GM12865 (cell line): ENCODE measurements at regions not wholly inside any gene's neighbourhood (a gene's known extent, or its start where the extent isn't known, plus 50 kb on each side); places are given as distances from the start of the nearest gene placed in this dataset.

Experiments used
- DNase-seq: peaks from one replicate; pipeline ENCODE4 v3.0.0; 2010; ENCODE audit warnings: low read depth
- H3K4me3 ChIP-seq: 2 replicates; pipeline ENCODE4 v1.5.1; 2011; ENCODE audit warnings: mild to moderate bottlenecking, low read depth, low read length, control low read depth
- CTCF ChIP-seq: IDR thresholded peaks from 2 replicates; pipeline ENCODE4 v1.5.1; 2011; ENCODE audit warnings: low read length, control low read depth, low read depth, inconsistent platforms; ENCODE audit not compliant: insufficient read depth; ENCODE audit errors: missing control alignments

- TF ChIP-seq CTCF = no peak
- H3K4me3 ChIP-seq = no peak overlapping the region
- no peak for DNase-seq
Measured at GRCh38 chr7:122206985-122207384, 62.9 kb upstream of the AASS start.

DNA sequence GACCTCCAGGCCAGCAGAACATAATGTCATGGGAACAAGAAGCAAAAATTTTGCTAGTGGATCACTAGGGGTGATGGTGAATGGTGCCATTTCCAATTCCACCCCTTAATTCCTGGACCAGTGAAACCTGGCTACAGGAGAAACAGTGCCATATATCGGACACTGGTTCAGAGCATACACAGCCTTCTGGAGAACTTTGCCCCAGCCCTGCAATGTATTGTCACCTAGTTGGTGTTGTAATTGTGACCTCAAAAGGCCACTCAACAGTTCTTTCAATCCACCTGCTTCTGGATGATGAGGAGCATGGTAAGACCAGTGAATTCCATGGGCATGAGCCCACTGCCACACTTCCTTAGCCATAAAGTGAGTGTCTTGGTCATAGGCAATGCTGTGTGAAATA is 59.8 kb upstream of the AASS start:
- H3K4me3 ChIP-seq = no peak overlapping the region
- no peak for DNase-seq
- no peak for TF ChIP-seq CTCF

DNA sequence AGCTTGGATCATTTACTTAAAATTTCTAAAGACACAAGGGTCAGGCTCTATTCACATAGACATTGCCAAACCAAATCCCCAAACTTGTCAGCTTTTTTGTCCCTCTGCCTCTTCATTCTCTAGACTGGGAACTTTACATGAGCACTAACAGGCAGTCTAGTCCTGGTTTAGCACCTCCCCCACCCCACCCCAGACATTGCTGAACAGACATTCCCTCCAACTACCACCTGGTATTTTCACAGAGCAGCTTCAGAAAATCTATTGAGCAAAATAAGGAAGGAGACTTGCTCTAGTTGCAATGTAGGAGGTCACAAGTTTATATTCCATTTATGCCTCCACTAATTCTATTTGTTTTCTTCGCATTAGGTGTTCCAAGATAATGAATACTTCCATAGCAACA is 56.8 kb upstream of the AASS start:
- TF ChIP-seq CTCF = no peak
- no peak for DNase-seq
- no peak overlapping the region for H3K4me3 ChIP-seq

DNA sequence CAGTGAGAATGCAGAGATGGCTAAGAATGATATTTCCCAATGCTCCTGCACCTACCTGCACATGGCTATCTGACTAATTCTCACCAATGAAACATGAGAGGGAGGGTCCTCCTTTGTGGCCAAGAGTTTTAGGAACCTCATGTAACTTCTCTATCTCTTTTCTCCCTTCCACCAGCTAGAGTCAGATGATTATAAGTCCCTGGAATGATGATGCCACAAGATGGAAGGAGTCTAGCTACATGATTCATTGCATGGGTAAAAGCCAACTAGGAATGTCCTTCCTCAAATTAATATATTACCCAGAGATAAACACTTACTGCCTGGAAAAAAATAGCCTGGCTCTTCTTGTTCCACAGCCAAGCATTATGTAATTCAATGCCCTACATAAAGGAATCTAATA is 55.1 kb upstream of the AASS start:
- H3K4me3 ChIP-seq = no peak overlapping the region
- TF ChIP-seq CTCF = no peak
- no peak for DNase-seq

DNA sequence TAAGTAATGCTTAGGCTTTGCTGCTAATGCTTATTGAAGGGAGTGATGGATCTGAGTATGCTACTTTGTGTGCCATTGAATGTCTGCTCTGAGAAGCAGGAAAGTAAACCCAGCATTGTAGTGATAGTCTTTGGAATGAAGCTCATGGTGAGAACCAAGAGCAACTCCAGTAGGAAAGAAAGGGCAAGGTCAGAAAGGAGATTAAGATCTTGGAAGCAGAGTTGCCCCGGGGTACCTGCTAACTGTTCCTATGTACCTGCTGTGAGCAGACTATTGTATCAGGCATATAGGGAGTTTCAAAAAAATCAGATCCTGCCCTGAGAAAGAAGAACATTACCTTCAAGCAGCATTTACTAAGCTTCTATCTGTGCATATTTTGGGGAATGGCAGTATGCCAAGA is 54.5 kb upstream of the AASS start:
- DNase-seq = no peak
- H3K4me3 ChIP-seq = no peak overlapping the region
- TF ChIP-seq CTCF = no peak
